BE2C (cell line): ENCODE measurements at regions not wholly inside any gene's neighbourhood (a gene's known extent, or its start where the extent isn't known, plus 50 kb on each side); places are given as distances from the start of the nearest gene placed in this dataset.

Source experiments
- DNase-seq: peaks from one replicate; pipeline ENCODE4 v3.0.0-alpha.2; 2020
- H3K27me3 ChIP-seq: fragments of 250-450 bp; sonication (Bioruptor Pico); 2 replicates; pipeline ENCODE4 v1.5.1; 2020; ENCODE audit warnings: mild to moderate bottlenecking
- H3K36me3 ChIP-seq: fragments of 250-450 bp; sonication (Bioruptor Pico); 2 replicates; pipeline ENCODE4 v1.5.1; 2020; ENCODE audit warnings: mild to moderate bottlenecking
- H3K4me1 ChIP-seq: fragments of 250-450 bp; sonication (Bioruptor Pico); 2 replicates; pipeline ENCODE4 v1.5.1; 2020
- H3K4me3 ChIP-seq: 2 replicates; pipeline ENCODE4 v1.5.1; 2011; ENCODE audit warnings: low read depth, low read length
- H3K9me3 ChIP-seq: fragments of 250-450 bp; sonication (Bioruptor Pico); 2 replicates; pipeline ENCODE4 v1.5.1; 2020
- TF ChIP-seq, protein P1 (sequence below): IDR thresholded peaks from 2 replicates; pipeline ENCODE4 v1.5.1; 2012; ENCODE audit warnings: mild to moderate bottlenecking, low read depth, low read length

DNA sequence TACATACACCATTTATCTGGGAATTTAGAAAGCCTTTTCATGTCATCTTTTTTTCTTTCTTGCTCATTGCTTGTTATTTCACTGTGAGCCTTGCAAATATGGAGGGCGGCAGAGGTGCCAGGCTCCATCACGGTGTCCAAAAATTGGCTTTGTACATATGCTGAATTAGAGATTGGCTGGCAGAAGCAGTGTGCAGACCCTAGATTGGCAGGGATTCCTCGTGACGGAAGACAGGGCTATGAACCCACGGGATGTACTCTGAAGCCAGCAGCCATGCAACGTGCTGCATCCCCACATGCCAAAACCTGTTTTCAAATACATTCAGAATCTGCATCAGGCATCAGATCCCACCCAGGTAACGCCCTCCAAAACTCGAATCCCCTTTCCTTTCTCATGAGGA, 142.8 kb downstream of the ZIC5 start:
- TF ChIP-seq, protein P1, sequence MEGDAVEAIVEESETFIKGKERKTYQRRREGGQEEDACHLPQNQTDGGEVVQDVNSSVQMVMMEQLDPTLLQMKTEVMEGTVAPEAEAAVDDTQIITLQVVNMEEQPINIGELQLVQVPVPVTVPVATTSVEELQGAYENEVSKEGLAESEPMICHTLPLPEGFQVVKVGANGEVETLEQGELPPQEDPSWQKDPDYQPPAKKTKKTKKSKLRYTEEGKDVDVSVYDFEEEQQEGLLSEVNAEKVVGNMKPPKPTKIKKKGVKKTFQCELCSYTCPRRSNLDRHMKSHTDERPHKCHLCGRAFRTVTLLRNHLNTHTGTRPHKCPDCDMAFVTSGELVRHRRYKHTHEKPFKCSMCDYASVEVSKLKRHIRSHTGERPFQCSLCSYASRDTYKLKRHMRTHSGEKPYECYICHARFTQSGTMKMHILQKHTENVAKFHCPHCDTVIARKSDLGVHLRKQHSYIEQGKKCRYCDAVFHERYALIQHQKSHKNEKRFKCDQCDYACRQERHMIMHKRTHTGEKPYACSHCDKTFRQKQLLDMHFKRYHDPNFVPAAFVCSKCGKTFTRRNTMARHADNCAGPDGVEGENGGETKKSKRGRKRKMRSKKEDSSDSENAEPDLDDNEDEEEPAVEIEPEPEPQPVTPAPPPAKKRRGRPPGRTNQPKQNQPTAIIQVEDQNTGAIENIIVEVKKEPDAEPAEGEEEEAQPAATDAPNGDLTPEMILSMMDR: no peak
- no peak for DNase-seq
- no peaks in the 10 kb centered on the region for H3K4me1 ChIP-seq
- no peaks in the 10 kb centered on the region; the same call in 1 of the 2 replicates for H3K27me3 ChIP-seq
- no peaks in the 10 kb centered on the region for H3K36me3 ChIP-seq
- no peaks in the 10 kb centered on the region for H3K9me3 ChIP-seq
- H3K4me3 ChIP-seq: no peak overlapping the region

DNA sequence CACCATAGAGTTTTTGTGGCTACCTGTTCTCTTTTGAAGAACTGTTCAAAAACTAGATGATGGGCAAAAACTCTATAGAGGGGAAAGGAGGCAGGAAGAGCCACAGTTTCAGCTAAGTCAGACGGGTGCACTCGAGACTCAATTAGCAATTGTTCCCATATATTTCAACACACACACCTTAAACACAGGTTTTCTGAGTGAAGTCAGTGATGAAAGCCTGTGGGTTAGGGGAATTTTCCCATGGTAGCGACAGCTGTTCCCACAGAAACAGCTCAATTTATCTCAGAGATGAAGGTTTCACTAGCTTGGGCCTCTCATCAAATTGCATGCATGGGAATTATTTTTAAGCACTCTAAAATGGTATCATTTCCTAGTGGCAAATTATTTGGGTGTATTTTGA, 143.4 kb downstream of the ZIC5 start:
- Histone ChIP-seq H3K4me1 (no peaks in the 10 kb centered on the region), H3K27me3 (no peaks in the 10 kb centered on the region; the same call in 1 of the 2 replicates), H3K4me3 (no peak overlapping the region), H3K9me3 (no peaks in the 10 kb centered on the region), H3K36me3 (no peaks in the 10 kb centered on the region)
- TF ChIP-seq, protein P1: no peak
- no peak for DNase-seq

DNA sequence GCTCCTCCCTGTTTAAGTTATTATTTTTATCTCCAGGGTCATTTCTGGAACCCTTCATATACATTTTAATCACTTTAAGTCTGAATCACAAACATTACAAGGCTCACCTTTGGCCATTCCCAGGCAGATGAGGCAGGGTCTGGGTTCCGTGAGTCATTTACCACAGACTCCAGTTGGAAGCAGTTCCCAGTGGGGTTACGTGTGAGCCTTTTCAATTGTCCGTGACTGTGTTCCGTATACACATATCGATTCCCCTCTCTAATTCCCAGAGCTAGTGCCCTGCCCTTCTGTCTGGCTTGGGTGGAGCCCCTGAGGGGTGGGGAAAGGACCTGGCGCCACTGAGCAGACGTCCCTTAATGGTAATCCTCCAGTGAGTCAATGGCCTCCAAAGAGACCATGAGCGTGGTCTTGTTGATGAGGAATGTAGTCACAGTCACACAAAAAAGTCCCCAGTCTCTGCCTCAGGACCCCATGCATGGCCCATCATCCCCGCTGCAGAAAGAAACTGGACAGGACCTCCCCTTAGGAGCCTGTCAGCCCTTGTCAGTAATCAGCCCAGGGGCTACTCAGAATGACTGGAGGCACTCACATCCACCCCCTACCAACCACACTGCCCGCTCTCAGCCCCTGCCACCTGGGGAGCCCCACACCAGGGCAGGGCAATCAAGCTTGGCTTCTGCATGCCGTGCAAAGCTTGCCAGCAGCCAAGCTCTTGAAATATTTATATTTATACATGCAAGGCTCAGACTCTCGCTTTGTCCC, 144.4 kb downstream of the ZIC5 start:
- H3K27me3 ChIP-seq: no peaks in the 10 kb centered on the region; the same call in 1 of the 2 replicates
- H3K4me1 ChIP-seq: no peaks in the 10 kb centered on the region
- H3K36me3 ChIP-seq: no peaks in the 10 kb centered on the region
- TF ChIP-seq, protein P1: no peak
- no peak overlapping the region for H3K4me3 ChIP-seq
- DNase-seq: no peak
- H3K9me3 ChIP-seq: no peaks in the 10 kb centered on the region

DNA sequence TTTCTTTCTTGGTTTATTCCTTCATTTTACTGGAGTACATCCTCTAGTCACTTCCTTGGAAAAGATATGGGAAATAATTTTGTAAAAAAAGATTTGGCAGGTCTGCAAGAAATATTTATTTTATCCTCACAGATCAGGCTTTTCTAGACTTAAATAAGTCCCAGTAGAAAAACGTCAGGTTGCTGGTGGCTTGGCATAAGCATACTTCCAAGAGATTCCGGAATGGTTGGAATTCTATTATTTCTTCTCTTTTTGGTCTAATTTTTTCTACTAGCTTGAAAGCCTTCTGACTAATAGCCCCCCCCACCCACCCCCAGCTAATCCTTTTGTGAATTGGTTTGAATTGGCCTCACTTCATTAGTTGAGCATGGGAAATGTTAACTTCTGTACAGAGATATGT, 147.6 kb downstream of the ZIC5 start:
- Histone ChIP-seq H3K36me3 (no peaks in the 10 kb centered on the region), H3K4me1 (no peaks in the 10 kb centered on the region), H3K9me3 (no peaks in the 10 kb centered on the region), H3K27me3 (no peaks in the 10 kb centered on the region), H3K4me3 (no peak overlapping the region)
- TF ChIP-seq, protein P1: no peak
- DNase-seq: no peak

DNA sequence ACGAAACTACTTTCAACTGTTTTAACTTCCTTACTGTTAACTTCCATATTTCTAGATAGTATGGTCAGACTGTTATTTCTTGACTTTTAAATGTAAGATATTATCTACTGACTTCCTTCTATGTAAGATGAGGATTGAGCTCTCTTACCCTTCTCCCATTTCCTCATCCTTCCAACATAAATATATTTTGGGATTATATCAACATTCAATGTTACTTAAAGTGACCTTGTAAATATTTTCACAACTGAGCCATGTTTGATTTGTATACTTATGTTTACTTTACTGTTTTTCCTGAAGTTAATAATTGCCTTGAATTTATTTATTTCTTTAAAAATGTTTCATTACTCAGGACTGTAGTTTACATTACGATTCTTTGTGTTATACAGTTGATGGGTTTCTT, 148.7 kb downstream of the ZIC5 start:
- Histone ChIP-seq H3K4me3 (no peak overlapping the region), H3K9me3 (no peaks in the 10 kb centered on the region), H3K36me3 (no peaks in the 10 kb centered on the region), H3K4me1 (no peaks in the 10 kb centered on the region), H3K27me3 (no peaks in the 10 kb centered on the region)
- DNase-seq: no peak
- TF ChIP-seq, protein P1: no peak

DNA sequence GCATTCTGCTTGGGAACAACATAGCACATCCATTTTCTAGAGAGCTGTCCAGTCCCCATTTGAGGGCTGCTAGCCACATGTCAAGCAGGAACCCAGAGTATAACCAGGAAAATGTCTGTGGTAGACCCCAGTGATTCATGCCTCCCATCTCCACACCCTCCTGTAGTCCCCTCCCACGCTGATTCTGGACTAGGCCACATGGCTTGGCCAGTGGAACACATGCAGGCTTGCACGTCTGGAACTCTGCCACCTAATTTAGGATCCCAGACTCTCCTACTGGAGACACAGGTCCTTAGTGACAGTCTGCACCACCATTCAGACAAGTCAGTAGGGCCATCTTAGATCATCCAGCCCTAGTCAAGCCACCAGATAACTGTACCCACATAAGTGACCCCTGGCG, 149.8 kb downstream of the ZIC5 start:
- Histone ChIP-seq H3K9me3 (no peaks in the 10 kb centered on the region), H3K4me3 (no peak overlapping the region), H3K4me1 (no peaks in the 10 kb centered on the region), H3K27me3 (no peaks in the 10 kb centered on the region), H3K36me3 (no peaks in the 10 kb centered on the region)
- peak; percentile 27 for DNase-seq
- TF ChIP-seq, protein P1: no peak
